Mesendoderm (in vitro differentiated cells): ENCODE measurements at regions not wholly inside any gene's neighbourhood (a gene's known extent, or its start where the extent isn't known, plus 50 kb on each side); places are given as distances from the start of the nearest gene placed in this dataset.

Experiments
- DNase-seq: peaks from one replicate; pipeline ENCODE4 v3.0.0; 2013
- H2AK5ac ChIP-seq: 2 replicates; pipeline ENCODE4 v1.6.1; 2013; ENCODE audit warnings: low read length, inconsistent platforms
- H2BK120ac ChIP-seq: 2 replicates; pipeline ENCODE4 v1.6.1; 2013; ENCODE audit warnings: low read depth, mild to moderate bottlenecking, low read length, moderate library complexity, mixed read lengths
- H2BK15ac ChIP-seq: replicated peaks from 2 replicates; pipeline ENCODE4 v1.6.1; 2013; ENCODE audit warnings: low read depth, mild to moderate bottlenecking, moderate library complexity
- H2BK5ac ChIP-seq: 2 replicates; pipeline ENCODE4 v1.6.1; 2013; ENCODE audit warnings: low read length, inconsistent platforms
- H3K18ac ChIP-seq: 2 replicates; pipeline ENCODE4 v1.6.1; 2013; ENCODE audit warnings: mild to moderate bottlenecking, low read length, mixed read lengths
- H3K23ac ChIP-seq: one replicate; pipeline ENCODE4 v1.6.1; 2013; ENCODE audit warnings: low read length
- H3K27ac ChIP-seq: 2 replicates; pipeline ENCODE4 v1.5.1; 2013; ENCODE audit warnings: low read depth, mild to moderate bottlenecking, inconsistent platforms, low read length, moderate library complexity
- H3K27me3 ChIP-seq: 2 replicates; pipeline ENCODE4 v1.6.1; 2013; ENCODE audit warnings: low read length, control low read depth, mild to moderate bottlenecking, inconsistent platforms; ENCODE audit not compliant: insufficient read depth, poor library complexity
- H3K36me3 ChIP-seq: 2 replicates; pipeline ENCODE4 v1.6.1; 2013; ENCODE audit warnings: low read length, inconsistent platforms; ENCODE audit not compliant: control insufficient read depth, insufficient read depth
- H3K4ac ChIP-seq: one replicate; pipeline ENCODE4 v1.6.1; 2013; ENCODE audit warnings: low read depth, mild to moderate bottlenecking, low read length, moderate library complexity
- H3K4me1 ChIP-seq: 2 replicates; pipeline ENCODE4 v1.6.1; 2013; ENCODE audit warnings: low read depth, low read length, inconsistent platforms; ENCODE audit not compliant: control insufficient read depth
- H3K4me2 ChIP-seq: 2 replicates; pipeline ENCODE4 v1.6.1; 2013; ENCODE audit warnings: low read length
- H3K4me3 ChIP-seq: 2 replicates; pipeline ENCODE4 v1.5.1; 2013; ENCODE audit warnings: mild to moderate bottlenecking, low read length
- H3K56ac ChIP-seq: one replicate; pipeline ENCODE4 v1.6.1; 2013; ENCODE audit warnings: low read length
- H3K79me1 ChIP-seq: 2 replicates; pipeline ENCODE4 v1.6.1; 2013; ENCODE audit warnings: low read length, inconsistent platforms
- H3K79me2 ChIP-seq: 2 replicates; pipeline ENCODE4 v1.6.1; 2013; ENCODE audit warnings: mild to moderate bottlenecking, low read length; ENCODE audit not compliant: control insufficient read depth, insufficient read depth
- H3K9ac ChIP-seq: 2 replicates; pipeline ENCODE4 v1.6.1; 2013; ENCODE audit warnings: low read length, inconsistent platforms
- H4K5ac ChIP-seq: one replicate; pipeline ENCODE4 v1.6.1; 2013; ENCODE audit warnings: low read length
- H4K8ac ChIP-seq: one replicate; pipeline ENCODE4 v1.6.1; 2013; ENCODE audit warnings: low read depth, mild to moderate bottlenecking, control low read depth, low read length, moderate library complexity
- WGBS: extraction: QIAGEN DNeasy Blood & Tissue Kit; methylation state at CpG from one replicate; pipeline ENCODE4 v1.1.7; 2013; ENCODE audit warnings: low lambda C conversion rate, missing lambda C conversion rate; ENCODE audit not compliant: insufficient coverage; ENCODE audit errors: extremely low coverage; 5-methylcytosine and 5-hydroxymethylcytosine counted together

DNA sequence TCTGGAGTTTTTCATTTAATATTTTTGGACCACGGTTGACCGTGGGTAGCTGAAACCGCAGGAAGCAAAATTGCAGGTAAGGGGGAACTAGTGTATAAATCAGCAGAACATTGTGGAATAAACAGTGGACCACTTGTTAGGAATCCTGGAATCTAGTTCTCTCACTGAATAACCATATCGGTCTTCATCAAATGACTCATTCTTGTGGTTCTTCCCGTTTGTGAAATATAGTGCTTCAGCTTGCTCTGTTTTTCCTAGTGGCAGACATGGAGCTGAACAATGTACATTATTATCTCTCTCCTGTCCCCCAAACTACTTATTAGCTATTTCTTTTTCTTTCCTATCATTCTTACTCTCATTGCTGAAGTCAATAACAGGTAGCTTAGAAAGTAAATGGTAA is 61.9 kb downstream of the HSPA13 start:
- Histone ChIP-seq H2BK120ac (no peak overlapping the region), H4K5ac (no peak overlapping the region), H3K36me3 (no peaks in the 10 kb centered on the region), H2BK5ac (no peak overlapping the region), H3K18ac (no peak overlapping the region), H3K4me3 (no peak overlapping the region), H3K23ac (no peak overlapping the region), H3K4ac (no peak overlapping the region), H3K27ac (no peak overlapping the region), H3K79me2 (no peaks in the 10 kb centered on the region), H2BK15ac (no peak overlapping the region), H3K79me1 (no peaks in the 10 kb centered on the region), H4K8ac (no peak overlapping the region), H2AK5ac (no peak overlapping the region), H3K56ac (no peak overlapping the region), H3K27me3 (no peaks in the 10 kb centered on the region), H3K9ac (no peak overlapping the region), H3K4me1 (no peaks in the 10 kb centered on the region), H3K4me2 (no peak overlapping the region)
- WGBS: no CpG with 5 or more reads among the region's 5 CpGs
- no peak for DNase-seq

DNA sequence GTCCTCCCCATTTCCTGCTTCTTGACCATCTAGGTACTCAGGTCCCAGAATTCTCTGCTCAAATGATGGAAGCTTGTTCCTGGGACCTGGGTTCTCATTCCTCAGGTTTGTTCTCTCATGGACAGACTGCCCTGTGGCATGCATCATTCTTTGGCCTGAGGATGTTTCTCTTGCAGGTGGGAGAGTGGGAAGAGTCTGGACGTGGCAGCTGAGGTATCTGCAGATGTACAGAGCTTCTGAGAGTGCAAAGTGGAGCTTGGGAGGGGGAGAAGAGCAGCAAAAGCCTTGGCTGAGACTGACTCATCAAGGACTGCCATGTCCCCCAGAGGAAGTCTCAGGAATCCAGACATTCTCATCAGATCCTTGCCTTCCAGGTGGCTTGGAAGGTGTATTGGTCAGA is 63.1 kb downstream of the HSPA13 start:
- no peak overlapping the region for H2BK15ac ChIP-seq
- H3K36me3 ChIP-seq: no peaks in the 10 kb centered on the region
- no peak overlapping the region for H3K4ac ChIP-seq
- H3K27ac ChIP-seq: no peak overlapping the region
- no peaks in the 10 kb centered on the region for H3K4me1 ChIP-seq
- H3K18ac ChIP-seq: no peak overlapping the region
- no peak overlapping the region for H3K4me3 ChIP-seq
- no peak overlapping the region for H2BK120ac ChIP-seq
- no CpG with 5 or more reads among the region's 1 CpG for WGBS
- no peaks in the 10 kb centered on the region for H3K79me1 ChIP-seq
- H3K56ac ChIP-seq: no peak overlapping the region
- H3K9ac ChIP-seq: no peak overlapping the region
- no peak overlapping the region for H2AK5ac ChIP-seq
- H4K8ac ChIP-seq: no peak overlapping the region
- H2BK5ac ChIP-seq: no peak overlapping the region
- DNase-seq: peak; percentile 3
- no peak overlapping the region for H4K5ac ChIP-seq
- H3K27me3 ChIP-seq: no peaks in the 10 kb centered on the region
- H3K4me2 ChIP-seq: no peak overlapping the region
- no peaks in the 10 kb centered on the region for H3K79me2 ChIP-seq
- H3K23ac ChIP-seq: no peak overlapping the region

DNA sequence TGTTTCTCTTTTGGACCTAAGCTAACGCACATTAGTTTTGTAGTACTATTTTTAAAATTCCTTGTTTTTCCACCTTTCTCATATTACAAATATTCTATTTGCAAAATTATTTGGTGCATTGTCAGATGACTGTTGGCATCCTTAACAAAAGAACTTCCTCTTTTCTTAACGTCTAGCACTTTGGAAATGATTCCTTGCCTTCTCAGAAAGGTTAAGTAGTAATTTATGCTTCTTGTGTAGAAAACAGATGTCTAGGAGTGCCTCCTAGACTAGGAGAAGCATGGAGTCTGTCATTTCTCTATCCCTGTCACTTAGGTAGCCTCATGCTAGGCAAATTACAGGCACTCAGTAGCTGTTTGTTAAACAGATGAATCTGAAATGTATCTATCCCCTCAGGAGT is 64.4 kb downstream of the HSPA13 start:
- no CpG with 5 or more reads among the region's 2 CpGs for WGBS
- no peak overlapping the region for H4K5ac ChIP-seq

DNA sequence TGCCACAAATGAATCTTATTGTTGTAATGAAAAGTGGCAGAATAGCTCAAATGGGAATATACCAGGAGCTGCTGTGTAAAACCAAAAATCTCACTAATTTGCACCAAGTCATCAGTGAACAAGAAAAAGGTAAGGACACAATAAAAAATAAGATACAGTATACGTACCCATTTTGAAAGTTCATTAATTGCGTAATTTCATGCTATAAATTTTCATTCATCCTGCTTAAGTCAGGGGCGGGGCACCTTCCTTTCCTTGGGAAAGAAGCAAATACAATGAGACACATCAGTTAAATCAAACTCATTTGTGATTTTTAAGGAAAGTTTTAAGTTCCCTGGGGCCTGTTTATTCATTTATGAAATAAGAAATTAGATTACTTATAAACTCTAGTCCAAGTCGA is 65.4 kb downstream of the HSPA13 start:
- H3K27ac ChIP-seq: no peak overlapping the region
- no peaks in the 10 kb centered on the region for H3K79me2 ChIP-seq
- H2AK5ac ChIP-seq: no peak overlapping the region
- no peak overlapping the region for H2BK15ac ChIP-seq
- H3K9ac ChIP-seq: no peak overlapping the region
- DNase-seq: no peak
- H3K79me1 ChIP-seq: no peaks in the 10 kb centered on the region
- H3K4me2 ChIP-seq: no peak overlapping the region
- no peak overlapping the region for H4K8ac ChIP-seq
- no peak overlapping the region for H3K4me3 ChIP-seq
- no peaks in the 10 kb centered on the region for H3K27me3 ChIP-seq
- no peak overlapping the region for H3K56ac ChIP-seq
- no peak overlapping the region for H3K4ac ChIP-seq
- no peak overlapping the region for H2BK120ac ChIP-seq
- H4K5ac ChIP-seq: no peak overlapping the region
- no peaks in the 10 kb centered on the region for H3K4me1 ChIP-seq
- no peak overlapping the region for H3K18ac ChIP-seq
- H2BK5ac ChIP-seq: no peak overlapping the region
- no peak overlapping the region for H3K23ac ChIP-seq
- H3K36me3 ChIP-seq: no peaks in the 10 kb centered on the region
- WGBS: no CpG with 5 or more reads among the region's 4 CpGs

More for the DNA sequence above, 64.4 kb downstream of the HSPA13 start:
- no peak for DNase-seq
- Histone ChIP-seq H3K23ac (no peak overlapping the region), H3K4me2 (no peak overlapping the region), H3K9ac (no peak overlapping the region), H3K79me1 (no peaks in the 10 kb centered on the region), H3K56ac (no peak overlapping the region), H2BK5ac (no peak overlapping the region), H3K4me3 (no peak overlapping the region), H3K4ac (no peak overlapping the region), H3K27ac (no peak overlapping the region), H3K18ac (no peak overlapping the region), H3K4me1 (no peaks in the 10 kb centered on the region), H2BK15ac (no peak overlapping the region), H2AK5ac (no peak overlapping the region), H3K79me2 (no peaks in the 10 kb centered on the region), H4K8ac (no peak overlapping the region), H3K36me3 (no peaks in the 10 kb centered on the region), H3K27me3 (no peaks in the 10 kb centered on the region), H2BK120ac (no peak overlapping the region)

DNA sequence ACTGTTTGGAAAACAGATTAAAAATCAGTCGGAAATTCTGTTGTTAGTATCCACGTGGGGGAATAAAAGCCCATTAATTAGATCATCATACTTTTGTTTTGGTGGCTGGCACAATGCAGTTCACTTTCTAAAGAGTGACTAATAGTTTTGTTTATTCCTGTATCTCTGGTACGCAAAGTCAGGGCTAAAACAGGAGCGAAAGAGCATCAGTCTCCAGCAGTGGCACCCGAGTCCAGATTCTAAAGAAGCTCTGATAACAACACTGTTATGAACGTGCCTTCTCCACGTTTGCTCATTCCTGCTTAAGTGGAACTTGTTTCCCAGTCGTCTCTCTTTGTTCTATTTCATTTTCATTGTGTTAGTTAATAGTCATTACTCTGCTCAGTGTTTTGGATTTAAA is 69.6 kb downstream of the HSPA13 start:
- Histone ChIP-seq H3K4me1 (no peaks in the 10 kb centered on the region), H3K18ac (no peak overlapping the region), H2BK15ac (no peak overlapping the region), H3K4me2 (no peak overlapping the region), H4K5ac (no peak overlapping the region), H3K23ac (no peak overlapping the region), H3K9ac (no peak overlapping the region), H3K4me3 (no peak overlapping the region), H3K27ac (no peak overlapping the region), H2BK5ac (no peak overlapping the region), H3K79me2 (no peaks in the 10 kb centered on the region), H3K27me3 (no peaks in the 10 kb centered on the region), H2BK120ac (no peak overlapping the region), H2AK5ac (no peak overlapping the region), H3K36me3 (no peaks in the 10 kb centered on the region), H3K4ac (no peak overlapping the region), H4K8ac (no peak overlapping the region), H3K79me1 (no peaks in the 10 kb centered on the region), H3K56ac (no peak overlapping the region)
- no peak for DNase-seq
- no CpG with 5 or more reads among the region's 8 CpGs for WGBS

DNA sequence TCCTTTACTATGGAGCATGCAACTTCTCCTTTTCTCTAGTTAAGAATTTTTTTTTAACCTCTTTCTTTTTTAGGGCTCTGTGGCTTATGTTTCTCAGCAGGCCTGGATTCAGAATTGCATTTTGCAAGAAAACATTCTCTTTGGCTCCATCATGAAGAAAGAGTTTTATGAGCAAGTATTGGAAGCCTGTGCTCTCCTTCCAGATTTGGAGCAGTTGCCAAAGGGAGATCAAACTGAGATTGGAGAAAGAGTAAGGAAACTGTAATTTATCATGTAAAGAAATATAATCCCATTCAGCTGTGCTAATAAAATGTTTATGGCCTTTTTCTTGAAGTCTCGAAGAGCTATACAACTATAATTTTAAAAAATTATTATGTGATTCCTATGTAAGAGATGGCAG is 70.1 kb downstream of the HSPA13 start:
- no peak overlapping the region for H4K5ac ChIP-seq
- no peaks in the 10 kb centered on the region for H3K27me3 ChIP-seq

More for the DNA sequence above, 70.1 kb downstream of the HSPA13 start:
- no peak overlapping the region for H3K4me3 ChIP-seq
- H3K36me3 ChIP-seq: no peaks in the 10 kb centered on the region
- H2BK5ac ChIP-seq: no peak overlapping the region
- H3K27ac ChIP-seq: no peak overlapping the region
- H3K79me2 ChIP-seq: no peaks in the 10 kb centered on the region
- no peak overlapping the region for H2BK15ac ChIP-seq
- H3K4me1 ChIP-seq: no peaks in the 10 kb centered on the region
- H3K9ac ChIP-seq: no peak overlapping the region
- H3K79me1 ChIP-seq: no peaks in the 10 kb centered on the region
- H3K4me2 ChIP-seq: no peak overlapping the region
- H3K56ac ChIP-seq: no peak overlapping the region
- H3K23ac ChIP-seq: no peak overlapping the region
- H3K4ac ChIP-seq: no peak overlapping the region
- peak overlapping the region; percentile 45 for H2BK120ac ChIP-seq
- no peak for DNase-seq
- H3K18ac ChIP-seq: no peak overlapping the region
- H4K8ac ChIP-seq: no peak overlapping the region
- no peak overlapping the region for H2AK5ac ChIP-seq
- WGBS: no CpG with 5 or more reads among the region's 1 CpG
